ENCODE measurements at regions not wholly inside any gene's neighbourhood (a gene's known extent, or its start where the extent isn't known, plus 50 kb on each side); places are given as distances from the start of the nearest gene placed in this dataset.

DNA sequence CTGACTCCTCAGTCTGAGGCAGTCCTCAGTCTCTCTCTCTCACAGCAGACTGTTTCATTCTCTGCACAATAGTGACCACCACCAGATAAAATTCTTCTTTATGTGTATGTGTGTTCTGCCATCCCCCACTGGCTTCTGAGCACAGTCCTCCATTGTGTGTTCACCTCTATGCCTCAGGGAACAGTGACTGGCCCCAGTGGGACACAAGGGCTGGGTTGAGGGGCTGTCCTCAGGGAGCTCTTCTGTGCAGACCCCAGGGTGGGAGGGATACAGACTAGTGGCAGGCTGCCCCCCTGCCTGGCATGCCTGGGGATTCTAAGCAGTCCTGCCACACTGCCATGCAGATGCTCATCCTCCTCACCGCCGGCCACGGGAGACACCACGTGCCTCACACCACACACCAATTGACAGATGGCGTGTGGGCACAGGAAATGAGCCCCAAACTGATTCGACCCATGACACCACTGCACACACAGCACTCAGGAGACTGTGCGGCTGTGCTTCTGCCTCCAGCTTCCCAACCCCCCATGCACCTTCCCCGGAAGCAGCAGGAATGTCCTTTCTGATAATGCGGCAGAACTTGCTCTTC lies 237.6 kb upstream of the CHRNA7 start:
- H3K36me3 Mint-ChIP-seq (ENCODE audit: low read depth, unreplicated experiment), result no peaks in the 10 kb centered on the region
- TF ChIP-seq, protein P1, sequence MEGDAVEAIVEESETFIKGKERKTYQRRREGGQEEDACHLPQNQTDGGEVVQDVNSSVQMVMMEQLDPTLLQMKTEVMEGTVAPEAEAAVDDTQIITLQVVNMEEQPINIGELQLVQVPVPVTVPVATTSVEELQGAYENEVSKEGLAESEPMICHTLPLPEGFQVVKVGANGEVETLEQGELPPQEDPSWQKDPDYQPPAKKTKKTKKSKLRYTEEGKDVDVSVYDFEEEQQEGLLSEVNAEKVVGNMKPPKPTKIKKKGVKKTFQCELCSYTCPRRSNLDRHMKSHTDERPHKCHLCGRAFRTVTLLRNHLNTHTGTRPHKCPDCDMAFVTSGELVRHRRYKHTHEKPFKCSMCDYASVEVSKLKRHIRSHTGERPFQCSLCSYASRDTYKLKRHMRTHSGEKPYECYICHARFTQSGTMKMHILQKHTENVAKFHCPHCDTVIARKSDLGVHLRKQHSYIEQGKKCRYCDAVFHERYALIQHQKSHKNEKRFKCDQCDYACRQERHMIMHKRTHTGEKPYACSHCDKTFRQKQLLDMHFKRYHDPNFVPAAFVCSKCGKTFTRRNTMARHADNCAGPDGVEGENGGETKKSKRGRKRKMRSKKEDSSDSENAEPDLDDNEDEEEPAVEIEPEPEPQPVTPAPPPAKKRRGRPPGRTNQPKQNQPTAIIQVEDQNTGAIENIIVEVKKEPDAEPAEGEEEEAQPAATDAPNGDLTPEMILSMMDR (IDR thresholded peaks at IDR 0.05; ENCODE audit: insufficient read depth, low read depth, low read length), result no peak
- no peak for TF ChIP-seq EZH2 (IDR thresholded peaks at IDR 0.05; ENCODE audit: insufficient read depth, low read length)
- H3K36me3 ChIP-seq (ENCODE audit: insufficient read depth, low read length), result no peaks in the 10 kb centered on the region
- no peaks in the 10 kb centered on the region for H3K4me1 ChIP-seq (ENCODE audit: insufficient read depth, low read length)
- no peak overlapping the region for H2AFZ ChIP-seq (ENCODE audit: low read depth, low read length)
- DNase-seq (ENCODE audit: low read depth), result no peak
- no peak overlapping the region for H3K4me3 ChIP-seq (ENCODE audit: insufficient read depth, low read depth, low read length)
- H3K27me3 Mint-ChIP-seq (ENCODE audit: low read depth, unreplicated experiment), result peaks cover 2% of the 10 kb centered on the region
- no peaks in the 10 kb centered on the region for H3K4me1 Mint-ChIP-seq (ENCODE audit: low read depth, unreplicated experiment)
- H3K27ac ChIP-seq (ENCODE audit: low read depth, low read length), result no peak overlapping the region
- H3K9me3 Mint-ChIP-seq (ENCODE audit: unreplicated experiment), result no peaks in the 10 kb centered on the region
- H3K9me3 ChIP-seq (ENCODE audit: insufficient read depth, low read depth, low read length), result no peaks in the 10 kb centered on the region
- H4K20me1 ChIP-seq (ENCODE audit: insufficient read depth, low read length), result no peaks in the 10 kb centered on the region
- no peak overlapping the region for H3K4me3 Mint-ChIP-seq (ENCODE audit: unreplicated experiment)
- no peaks in the 10 kb centered on the region for H3K79me2 ChIP-seq (ENCODE audit: insufficient read depth, low read length)
- H3K9ac ChIP-seq (ENCODE audit: low read length), result no peak overlapping the region
- H3K27ac Mint-ChIP-seq (ENCODE audit: unreplicated experiment), result no peak overlapping the region
- no peak for FAIRE-seq
- no peak overlapping the region for H3K4me2 ChIP-seq (ENCODE audit: low read length)
- H3K27me3 ChIP-seq (ENCODE audit: insufficient read depth, low read length), result no peaks in the 10 kb centered on the region

DNA sequence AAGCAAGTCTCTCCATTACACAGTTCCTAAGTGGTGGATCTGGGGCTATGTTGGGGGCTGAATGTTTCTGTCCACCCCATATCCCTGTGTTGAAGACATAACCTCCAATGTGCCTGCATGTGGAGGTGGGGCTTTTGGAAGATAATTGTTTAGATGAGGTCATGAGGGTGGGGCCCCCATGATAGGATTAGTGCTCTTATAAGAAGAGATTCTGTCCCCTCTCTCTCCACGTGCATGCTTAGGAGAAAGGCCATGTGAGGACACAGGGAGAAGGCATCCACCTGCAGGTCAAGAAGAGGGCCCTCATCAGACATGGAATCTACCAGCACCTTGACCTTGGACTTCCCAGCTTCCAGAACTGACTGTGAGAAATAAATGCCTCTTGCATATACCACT lies 231.0 kb upstream of the CHRNA7 start:
- H3K9me3 ChIP-seq (ENCODE audit: insufficient read depth, low read depth, low read length), result no peaks in the 10 kb centered on the region
- peaks cover 7% of the 10 kb centered on the region for H3K27me3 Mint-ChIP-seq (ENCODE audit: low read depth, unreplicated experiment)
- no peak overlapping the region for H3K9ac ChIP-seq (ENCODE audit: low read length)
- no peaks in the 10 kb centered on the region for H3K9me3 Mint-ChIP-seq (ENCODE audit: unreplicated experiment)
- no peak for FAIRE-seq
- no peaks in the 10 kb centered on the region for H3K36me3 ChIP-seq (ENCODE audit: insufficient read depth, low read length)
- H3K4me2 ChIP-seq (ENCODE audit: low read length), result no peak overlapping the region
- no peaks in the 10 kb centered on the region for H3K36me3 Mint-ChIP-seq (ENCODE audit: low read depth, unreplicated experiment)
- no peak overlapping the region for H3K4me3 Mint-ChIP-seq (ENCODE audit: unreplicated experiment)
- H3K4me1 Mint-ChIP-seq (ENCODE audit: low read depth, unreplicated experiment), result peaks cover 21% of the 10 kb centered on the region
- H4K20me1 ChIP-seq (ENCODE audit: insufficient read depth, low read length), result no peaks in the 10 kb centered on the region
- no peaks in the 10 kb centered on the region for H3K27me3 ChIP-seq (ENCODE audit: insufficient read depth, low read length)
- TF ChIP-seq, protein P1 (IDR thresholded peaks at IDR 0.05; ENCODE audit: insufficient read depth, low read depth, low read length), result no peak
- TF ChIP-seq EZH2 (IDR thresholded peaks at IDR 0.05; ENCODE audit: insufficient read depth, low read length), result no peak
- no peak for DNase-seq (ENCODE audit: low read depth)
- no peak overlapping the region for H3K27ac Mint-ChIP-seq (ENCODE audit: unreplicated experiment)
- no peaks in the 10 kb centered on the region for H3K79me2 ChIP-seq (ENCODE audit: insufficient read depth, low read length)
- no peak overlapping the region for H3K4me3 ChIP-seq (ENCODE audit: insufficient read depth, low read depth, low read length)
- H3K27ac ChIP-seq (ENCODE audit: low read depth, low read length), result no peak overlapping the region
- H2AFZ ChIP-seq (ENCODE audit: low read depth, low read length), result no peak overlapping the region
- H3K4me1 ChIP-seq (ENCODE audit: insufficient read depth, low read length), result no peaks in the 10 kb centered on the region

DNA sequence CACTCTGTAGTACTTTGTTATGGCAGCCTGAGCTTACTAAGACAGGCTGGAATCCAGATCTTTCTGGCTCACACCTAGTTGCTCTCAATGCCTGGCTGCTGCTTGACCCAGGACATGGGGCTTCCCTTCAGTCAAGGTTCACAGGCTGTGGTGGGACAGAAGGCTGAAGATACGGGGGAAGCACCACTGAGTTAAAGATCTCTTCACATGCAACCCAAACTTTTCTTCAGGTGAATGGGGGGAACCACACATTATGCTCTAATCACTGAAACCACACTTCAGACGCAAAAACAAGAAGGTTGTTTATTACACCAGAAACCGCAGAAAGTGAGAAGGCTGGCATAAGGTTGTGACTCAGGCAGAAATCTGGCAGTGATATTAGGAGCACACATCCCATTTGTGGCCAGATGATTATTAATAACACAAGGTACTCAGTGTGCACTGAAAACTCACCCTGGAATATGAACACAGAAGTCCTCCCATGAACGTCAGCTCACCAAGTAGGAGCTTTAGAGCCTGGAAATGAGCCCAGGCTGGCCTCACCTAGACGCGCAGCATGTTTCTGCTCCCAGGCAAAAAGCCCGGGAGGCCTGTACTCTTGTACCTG lies 230.5 kb upstream of the CHRNA7 start:
- H3K27me3 Mint-ChIP-seq (ENCODE audit: low read depth, unreplicated experiment), result peaks cover 7% of the 10 kb centered on the region

More for the DNA sequence above, 230.5 kb upstream of the CHRNA7 start:
- H3K36me3 ChIP-seq (ENCODE audit: insufficient read depth, low read length), result no peaks in the 10 kb centered on the region
- Mint-ChIP-seq H3K36me3 (ENCODE audit: low read depth, unreplicated experiment) (no peaks in the 10 kb centered on the region), H3K4me1 (ENCODE audit: low read depth, unreplicated experiment) (peaks cover 21% of the 10 kb centered on the region), H3K4me3 (ENCODE audit: unreplicated experiment) (no peak overlapping the region), H3K9me3 (ENCODE audit: unreplicated experiment) (no peaks in the 10 kb centered on the region), H3K27ac (ENCODE audit: unreplicated experiment) (no peak overlapping the region)
- H3K9ac ChIP-seq (ENCODE audit: low read length), result no peak overlapping the region
- H3K79me2 ChIP-seq (ENCODE audit: insufficient read depth, low read length), result no peaks in the 10 kb centered on the region
- H3K4me2 ChIP-seq (ENCODE audit: low read length), result no peak overlapping the region
- H3K4me1 ChIP-seq (ENCODE audit: insufficient read depth, low read length), result no peaks in the 10 kb centered on the region
- no peaks in the 10 kb centered on the region for H3K9me3 ChIP-seq (ENCODE audit: insufficient read depth, low read depth, low read length)
- no peak overlapping the region for H3K27ac ChIP-seq (ENCODE audit: low read depth, low read length)
- no peak overlapping the region for H3K4me3 ChIP-seq (ENCODE audit: insufficient read depth, low read depth, low read length)
- no peaks in the 10 kb centered on the region for H3K27me3 ChIP-seq (ENCODE audit: insufficient read depth, low read length)
- H2AFZ ChIP-seq (ENCODE audit: low read depth, low read length), result no peak overlapping the region
- FAIRE-seq (no peak), DNase-seq (ENCODE audit: low read depth) (no peak)
- TF ChIP-seq, protein P1 (IDR thresholded peaks at IDR 0.05; ENCODE audit: insufficient read depth, low read depth, low read length), result no peak
- TF ChIP-seq EZH2 (IDR thresholded peaks at IDR 0.05; ENCODE audit: insufficient read depth, low read length), result no peak
- no peaks in the 10 kb centered on the region for H4K20me1 ChIP-seq (ENCODE audit: insufficient read depth, low read length)
